ENCODE measurements at regions not wholly inside any gene's neighbourhood (a gene's known extent, or its start where the extent isn't known, plus 50 kb on each side); places are given as distances from the start of the nearest gene placed in this dataset.
"Not testable (repeated sequence)": the region's sequence is repeated elsewhere in the genome, so short reads cannot be mapped to it uniquely, and the experiment has no call there.

DNA sequence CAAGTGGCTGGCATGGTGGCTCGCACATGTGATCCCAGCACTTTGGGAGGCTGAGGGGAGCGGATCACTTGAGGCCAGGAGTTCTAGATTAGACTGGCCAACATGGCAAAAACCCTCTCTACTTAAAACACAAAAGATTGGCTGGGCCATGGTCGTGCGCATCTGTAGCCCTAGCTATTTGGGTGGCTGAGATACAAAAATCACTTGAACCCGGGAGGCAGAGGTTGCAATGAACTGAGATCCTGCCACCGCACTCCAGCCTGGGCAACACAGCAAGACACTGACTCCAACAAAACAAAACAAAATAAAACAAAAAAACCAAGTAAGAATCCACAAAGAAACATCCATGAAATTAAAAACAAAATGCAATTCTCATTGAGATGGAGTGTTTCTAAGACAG is 630.6 kb downstream of the UQCRFS1 start:
- TF ChIP-seq POLR2A (IDR thresholded peaks at IDR 0.05; ENCODE audit: low read depth, low read length) = no peak
- TF ChIP-seq SPI1 (IDR thresholded peaks at IDR 0.05; ENCODE audit: low read depth, low read length) = no peak
- no peak for TF ChIP-seq POLR2AphosphoS5 (IDR thresholded peaks at IDR 0.05; ENCODE audit: low read depth, low read length)
- TF ChIP-seq POU2F2 (IDR thresholded peaks at IDR 0.05; ENCODE audit: low read depth, low read length) = no peak
- no peak for TF ChIP-seq PAX5 (IDR thresholded peaks at IDR 0.05; ENCODE audit: insufficient read depth, low read length, severe bottlenecking)
- no peak for TF ChIP-seq TAF1 (IDR thresholded peaks at IDR 0.05; ENCODE audit: low read depth, low read length)
- FAIRE-seq (no peak), DNase-seq (ENCODE audit: insufficient read length, low spot score) (no peak)

GRCh38 chr19:28581468-28581770 is 631.5 kb downstream of the UQCRFS1 start:
- DNase-seq (ENCODE audit: insufficient read length, low spot score) (no peak), FAIRE-seq (no peak)
- TF ChIP-seq SPI1 (IDR thresholded peaks at IDR 0.05; ENCODE audit: low read depth, low read length) = no peak

- no peak for DNase-seq (ENCODE audit: insufficient read length, low spot score)
- TF ChIP-seq POU2F2 (IDR thresholded peaks at IDR 0.05; ENCODE audit: low read depth, low read length) (no peak), POLR2A (IDR thresholded peaks at IDR 0.05; ENCODE audit: low read depth, low read length) (no peak), POLR2AphosphoS5 (IDR thresholded peaks at IDR 0.05; ENCODE audit: low read depth, low read length) (no peak), TAF1 (IDR thresholded peaks at IDR 0.05; ENCODE audit: low read depth, low read length) (no peak), PAX5 (IDR thresholded peaks at IDR 0.05; ENCODE audit: insufficient read depth, low read length, severe bottlenecking) (no peak), SPI1 (IDR thresholded peaks at IDR 0.05; ENCODE audit: low read depth, low read length) (no peak)
- no peak for FAIRE-seq
Observed at GRCh38 chr19:28578786-28579505, 634.0 kb downstream of the UQCRFS1 start.

- FAIRE-seq = no peak
- TF ChIP-seq SPI1 (IDR thresholded peaks at IDR 0.05; ENCODE audit: low read depth, low read length) (no peak), POLR2A (IDR thresholded peaks at IDR 0.05; ENCODE audit: low read depth, low read length) (no peak), POU2F2 (IDR thresholded peaks at IDR 0.05; ENCODE audit: low read depth, low read length) (no peak), POLR2AphosphoS5 (IDR thresholded peaks at IDR 0.05; ENCODE audit: low read depth, low read length) (no peak), PAX5 (IDR thresholded peaks at IDR 0.05; ENCODE audit: insufficient read depth, low read length, severe bottlenecking) (no peak), TAF1 (IDR thresholded peaks at IDR 0.05; ENCODE audit: low read depth, low read length) (no peak)
Observed at GRCh38 chr19:28578208-28578607, 634.7 kb downstream of the UQCRFS1 start.

GRCh38 chr19:28577666-28578065 is 635.3 kb downstream of the UQCRFS1 start:
- no peak for FAIRE-seq
- no peak for TF ChIP-seq POLR2AphosphoS5 (IDR thresholded peaks at IDR 0.05; ENCODE audit: low read depth, low read length)
- TF ChIP-seq PAX5 (IDR thresholded peaks at IDR 0.05; ENCODE audit: insufficient read depth, low read length, severe bottlenecking) = no peak
- no peak for TF ChIP-seq TAF1 (IDR thresholded peaks at IDR 0.05; ENCODE audit: low read depth, low read length)
- no peak for TF ChIP-seq POU2F2 (IDR thresholded peaks at IDR 0.05; ENCODE audit: low read depth, low read length)
- TF ChIP-seq POLR2A (IDR thresholded peaks at IDR 0.05; ENCODE audit: low read depth, low read length) = no peak
- TF ChIP-seq SPI1 (IDR thresholded peaks at IDR 0.05; ENCODE audit: low read depth, low read length) = no peak
- DNase-seq (ENCODE audit: insufficient read length, low spot score) = no peak

More at GRCh38 chr19:28578208-28578607, 634.7 kb downstream of the UQCRFS1 start:
- DNase-seq (ENCODE audit: insufficient read length, low spot score) = no peak

- FAIRE-seq (no peak), DNase-seq (ENCODE audit: insufficient read length, low spot score) (no peak)
- TF ChIP-seq POLR2AphosphoS5 (IDR thresholded peaks at IDR 0.05; ENCODE audit: low read depth, low read length) (no peak), SPI1 (IDR thresholded peaks at IDR 0.05; ENCODE audit: low read depth, low read length) (no peak), POLR2A (IDR thresholded peaks at IDR 0.05; ENCODE audit: low read depth, low read length) (no peak), POU2F2 (IDR thresholded peaks at IDR 0.05; ENCODE audit: low read depth, low read length) (no peak)
Observed at GRCh38 chr19:28577233-28577632, 635.7 kb downstream of the UQCRFS1 start.

- FAIRE-seq (no peak), DNase-seq (ENCODE audit: insufficient read length, low spot score) (no peak)
- TF ChIP-seq SPI1 (IDR thresholded peaks at IDR 0.05; ENCODE audit: low read depth, low read length) = no peak
- TF ChIP-seq TAF1 (IDR thresholded peaks at IDR 0.05; ENCODE audit: low read depth, low read length) = no peak
- no peak for TF ChIP-seq POLR2A (IDR thresholded peaks at IDR 0.05; ENCODE audit: low read depth, low read length)
- TF ChIP-seq POLR2AphosphoS5 (IDR thresholded peaks at IDR 0.05; ENCODE audit: low read depth, low read length) = no peak
Observed at GRCh38 chr19:28575816-28576215, 637.1 kb downstream of the UQCRFS1 start.

- FAIRE-seq; DNase-seq (ENCODE audit: insufficient read length, low spot score): not testable (repeated sequence)
Observed at GRCh38 chr19:28575312-28575711, 637.6 kb downstream of the UQCRFS1 start.

DNA sequence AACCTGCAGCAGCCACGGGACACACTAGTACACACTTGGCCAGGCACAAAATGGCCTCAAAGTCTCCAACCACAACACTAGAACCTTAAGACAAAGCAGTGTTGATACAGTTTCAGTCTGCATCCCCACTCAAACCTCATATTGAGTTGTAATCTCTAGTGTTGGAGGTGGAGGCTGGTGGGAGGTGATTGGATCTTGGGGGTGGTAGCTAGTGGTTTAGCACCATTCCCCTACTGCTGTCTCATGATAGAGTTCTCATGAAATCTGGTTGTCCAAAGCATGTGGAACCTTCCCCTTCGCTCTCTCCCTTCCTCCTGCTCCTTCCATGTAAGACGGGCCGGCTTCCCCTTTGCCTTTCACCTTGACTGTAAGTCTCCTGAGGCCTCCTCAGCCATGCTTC is 638.7 kb downstream of the UQCRFS1 start:
- TF ChIP-seq TAF1 (IDR thresholded peaks at IDR 0.05; ENCODE audit: low read depth, low read length) (no peak), PAX5 (IDR thresholded peaks at IDR 0.05; ENCODE audit: insufficient read depth, low read length, severe bottlenecking) (no peak), POU2F2 (IDR thresholded peaks at IDR 0.05; ENCODE audit: low read depth, low read length) (no peak), SPI1 (IDR thresholded peaks at IDR 0.05; ENCODE audit: low read depth, low read length) (no peak), POLR2AphosphoS5 (IDR thresholded peaks at IDR 0.05; ENCODE audit: low read depth, low read length) (no peak), POLR2A (IDR thresholded peaks at IDR 0.05; ENCODE audit: low read depth, low read length) (no peak)
- DNase-seq (ENCODE audit: insufficient read length, low spot score) (no peak), FAIRE-seq (no peak)

- DNase-seq (ENCODE audit: insufficient read length, low spot score) = no peak
- no peak for TF ChIP-seq TAF1 (IDR thresholded peaks at IDR 0.05; ENCODE audit: low read depth, low read length)
- TF ChIP-seq SPI1 (IDR thresholded peaks at IDR 0.05; ENCODE audit: low read depth, low read length) = no peak
- TF ChIP-seq POLR2A (IDR thresholded peaks at IDR 0.05; ENCODE audit: low read depth, low read length) = no peak
- TF ChIP-seq POLR2AphosphoS5 (IDR thresholded peaks at IDR 0.05; ENCODE audit: low read depth, low read length) = no peak
- no peak for TF ChIP-seq PAX5 (IDR thresholded peaks at IDR 0.05; ENCODE audit: insufficient read depth, low read length, severe bottlenecking)
- no peak for TF ChIP-seq POU2F2 (IDR thresholded peaks at IDR 0.05; ENCODE audit: low read depth, low read length)
- no peak for FAIRE-seq
Observed at GRCh38 chr19:28569132-28570131, 643.5 kb downstream of the UQCRFS1 start.

All from GM12891 (cell line).